ENCODE measurements at regions not wholly inside any gene's neighbourhood (a gene's known extent, or its start where the extent isn't known, plus 50 kb on each side); places are given as distances from the start of the nearest gene placed in this dataset.
A peak's percentile ranks its signal among the peaks of the same experiment; 100 is the strongest.
"Not testable (repeated sequence)": the region's sequence is repeated elsewhere in the genome, so short reads cannot be mapped to it uniquely, and the experiment has no call there.

GRCh38 chr6:98044791-98045470, 761.9 kb upstream of the MMS22L start:
- FAIRE-seq: no peak

- no peak for FAIRE-seq
Observed at GRCh38 chr6:98047164-98047563, 764.1 kb upstream of the MMS22L start.

- FAIRE-seq: no peak
Observed at GRCh38 chr6:98047871-98048270, 764.9 kb upstream of the MMS22L start.

GRCh38 chr6:98054453-98054852, 771.4 kb upstream of the MMS22L start:
- FAIRE-seq: no peak

GRCh38 chr6:98056955-98057354, 773.9 kb upstream of the MMS22L start:
- FAIRE-seq: no peak

- no peak for FAIRE-seq
Observed at GRCh38 chr6:98067375-98067774, 767.0 kb upstream of the POU3F2 start.

GRCh38 chr6:98088537-98088936, 745.8 kb upstream of the POU3F2 start:
- FAIRE-seq: not testable (repeated sequence)

GRCh38 chr6:98092331-98092730, 742.0 kb upstream of the POU3F2 start:
- no peak for FAIRE-seq

- FAIRE-seq: no peak
Observed at GRCh38 chr6:98094696-98095095, 739.7 kb upstream of the POU3F2 start.

- no peak for FAIRE-seq
Observed at GRCh38 chr6:98107801-98108200, 726.6 kb upstream of the POU3F2 start.

- FAIRE-seq: no peak
Observed at GRCh38 chr6:98116455-98116854, 717.9 kb upstream of the POU3F2 start.

- no peak for FAIRE-seq
Observed at GRCh38 chr6:98117068-98117467, 717.3 kb upstream of the POU3F2 start.

- no peak for FAIRE-seq
Observed at GRCh38 chr6:98118397-98119045, 715.9 kb upstream of the POU3F2 start.

GRCh38 chr6:98124171-98124570, 710.2 kb upstream of the POU3F2 start:
- no peak for FAIRE-seq

- FAIRE-seq: no peak
Observed at GRCh38 chr6:98131290-98131990, 702.9 kb upstream of the POU3F2 start.

GRCh38 chr6:98136333-98136732, 698.0 kb upstream of the POU3F2 start:
- FAIRE-seq: no peak

- FAIRE-seq: no peak
Observed at GRCh38 chr6:98137391-98137790, 697.0 kb upstream of the POU3F2 start.

- no peak for FAIRE-seq
Observed at GRCh38 chr6:98142839-98143238, 691.5 kb upstream of the POU3F2 start.

GRCh38 chr6:98146656-98147055, 687.7 kb upstream of the POU3F2 start:
- FAIRE-seq: no peak

GRCh38 chr6:98156580-98156979, 677.8 kb upstream of the POU3F2 start:
- FAIRE-seq: no peak

- FAIRE-seq: no peak
Observed at GRCh38 chr6:98179606-98180005, 654.8 kb upstream of the POU3F2 start.

- FAIRE-seq: peak; percentile 41
Observed at GRCh38 chr6:98200084-98200483, 634.3 kb upstream of the POU3F2 start.

GRCh38 chr6:98203170-98203806, 631.1 kb upstream of the POU3F2 start:
- FAIRE-seq: no peak

GRCh38 chr6:98212468-98212867, 621.9 kb upstream of the POU3F2 start:
- peak; percentile 65 for FAIRE-seq
